Activated CD4-positive, alpha-beta T cell treated with anti-CD3 and anti-CD28 coated beads, Interleukin-2, amount 50 U/mL, for 24 hours (primary cell): ENCODE measurements at regions not wholly inside any gene's neighbourhood (a gene's known extent, or its start where the extent isn't known, plus 50 kb on each side); places are given as distances from the start of the nearest gene placed in this dataset.
"Not testable (repeated sequence)": the region's sequence is repeated elsewhere in the genome, so short reads cannot be mapped to it uniquely, and the experiment has no call there.

Experiments
- DNase-seq, 2 donors: peaks; one replicate each; pipeline ENCODE4 v3.0.0-alpha.2; 2020; ENCODE audit warnings: low read depth in 1 of 2, low spot score in 1 of 2

DNA sequence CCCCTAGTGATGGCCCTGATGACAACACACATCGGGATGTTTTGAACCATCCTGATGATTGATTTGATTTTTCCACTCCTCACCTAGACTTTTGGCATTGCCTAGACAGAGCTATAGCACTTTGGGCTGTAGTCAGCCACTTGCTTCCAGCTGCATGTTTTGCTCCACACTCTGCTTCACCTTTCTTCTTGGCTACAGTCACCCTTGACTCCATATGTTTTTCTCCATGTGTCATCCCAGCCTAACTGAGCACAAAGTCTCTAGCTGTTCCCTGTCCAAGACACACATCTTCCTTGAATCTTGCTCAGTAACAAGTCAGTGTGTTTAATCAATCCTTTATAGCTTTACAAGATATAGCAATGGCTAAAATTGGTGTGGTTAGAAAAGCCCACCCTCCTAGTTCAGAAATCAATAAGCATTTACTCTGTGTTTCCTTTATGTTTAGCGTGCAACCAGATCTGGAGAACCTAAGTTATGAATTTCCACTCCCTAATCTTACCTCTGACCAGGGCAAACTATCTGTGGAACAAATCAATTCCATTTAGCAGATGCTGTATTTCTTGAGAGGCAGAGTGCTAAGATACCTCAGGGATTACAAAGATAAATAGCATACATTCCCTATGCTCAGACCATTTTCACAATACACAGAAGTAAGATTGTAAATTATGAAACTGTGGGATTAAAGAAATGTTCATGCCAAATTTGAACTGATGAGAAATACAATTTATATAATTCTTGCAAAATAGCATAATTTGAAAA, 98.4 kb upstream of the LYPLAL1 start:
- no peak for DNase-seq

DNA sequence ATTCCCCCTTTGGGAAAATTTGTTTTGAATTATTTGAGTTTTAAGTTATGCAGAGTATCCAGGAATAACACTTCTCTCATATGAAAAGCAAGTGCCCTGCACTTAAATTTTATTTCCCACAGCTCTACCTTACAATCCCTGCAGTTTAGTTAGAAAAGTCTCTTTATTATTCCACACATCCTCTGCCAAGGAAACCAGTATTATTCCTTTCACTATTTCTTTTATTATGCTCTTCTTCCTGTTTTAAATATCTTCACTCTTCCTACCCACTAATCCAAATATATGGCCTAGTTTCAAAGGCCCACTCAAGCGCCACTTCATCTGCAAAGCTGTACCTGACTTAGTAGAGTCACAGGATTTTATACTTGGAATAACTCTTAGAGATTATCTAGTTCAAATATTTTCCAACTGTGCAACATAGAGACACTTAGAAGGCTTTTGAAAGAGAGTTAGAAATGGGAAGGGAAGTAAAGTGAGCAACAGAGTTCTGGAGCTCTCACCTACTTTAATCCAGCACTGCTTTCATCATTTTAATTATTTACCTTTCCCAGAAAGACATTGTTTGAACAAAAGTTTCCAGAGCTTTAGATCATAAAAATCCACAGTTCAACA, 97.2 kb upstream of the LYPLAL1 start:
- DNase-seq = no peak

DNA sequence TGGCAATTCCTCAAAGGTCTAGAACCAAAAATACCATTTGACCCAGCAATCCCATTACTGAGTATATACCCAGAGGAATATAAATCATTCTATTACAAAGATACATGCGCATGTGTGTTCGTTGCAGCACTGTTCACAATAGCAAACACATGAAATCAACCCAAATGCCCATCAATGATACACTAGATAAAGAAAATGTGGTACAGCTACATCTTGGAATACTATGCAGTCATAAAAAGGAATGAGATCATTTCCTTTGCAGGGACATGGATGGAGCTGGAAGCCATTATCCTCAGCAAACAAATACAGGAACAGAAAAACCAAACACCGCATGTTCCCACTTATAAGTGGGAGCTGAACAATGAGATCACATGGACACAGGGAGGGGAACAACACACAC, 95.9 kb upstream of the LYPLAL1 start:
- not testable (repeated sequence) for DNase-seq

DNA sequence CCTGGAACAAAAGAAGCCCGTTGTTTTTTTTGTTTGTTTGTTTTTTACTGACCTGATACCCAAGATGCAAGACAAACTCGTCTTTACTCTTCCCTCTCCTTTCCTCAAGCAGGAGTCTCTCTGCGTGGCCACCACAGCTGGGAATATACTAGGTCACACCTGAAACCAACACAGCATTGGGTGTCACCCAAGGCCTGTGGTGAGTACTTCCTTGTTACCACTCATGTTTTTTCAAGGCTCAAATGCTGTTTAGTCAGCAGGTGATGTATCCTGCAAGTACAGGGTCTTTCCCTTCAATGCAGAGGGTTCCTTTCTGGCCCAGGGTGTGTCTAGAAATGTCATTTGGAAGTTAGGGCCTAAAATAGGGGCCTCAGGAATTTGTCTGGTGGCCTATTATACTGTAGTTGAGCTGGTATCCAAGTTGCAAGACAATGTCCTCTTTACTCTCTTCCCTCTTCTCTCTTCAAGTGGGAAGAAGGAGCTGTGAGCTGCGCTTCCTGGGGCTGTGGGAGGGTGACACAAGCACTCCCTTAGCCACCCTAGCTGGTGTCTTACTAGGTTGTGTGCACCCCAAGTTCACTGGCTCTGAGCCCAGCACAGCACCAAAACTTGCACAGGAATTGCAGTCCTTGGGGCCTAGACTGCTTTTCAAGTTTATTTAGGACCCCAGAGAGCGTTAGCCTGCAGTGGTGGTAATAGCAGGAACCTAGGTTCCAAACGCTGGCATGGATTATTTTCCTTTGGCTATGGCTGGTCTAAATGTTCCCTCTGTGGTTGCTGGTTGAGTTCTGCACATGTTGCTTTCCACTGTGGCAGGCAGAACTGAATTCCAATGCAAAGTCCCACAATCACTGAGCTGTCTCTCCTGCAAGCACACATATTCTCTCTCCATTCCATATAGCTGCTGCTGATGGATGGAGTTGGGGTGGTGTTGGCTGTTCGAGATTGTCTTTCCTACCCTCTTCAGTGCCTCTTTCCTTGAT, 91.4 kb upstream of the LYPLAL1 start:
- no peak for DNase-seq

DNA sequence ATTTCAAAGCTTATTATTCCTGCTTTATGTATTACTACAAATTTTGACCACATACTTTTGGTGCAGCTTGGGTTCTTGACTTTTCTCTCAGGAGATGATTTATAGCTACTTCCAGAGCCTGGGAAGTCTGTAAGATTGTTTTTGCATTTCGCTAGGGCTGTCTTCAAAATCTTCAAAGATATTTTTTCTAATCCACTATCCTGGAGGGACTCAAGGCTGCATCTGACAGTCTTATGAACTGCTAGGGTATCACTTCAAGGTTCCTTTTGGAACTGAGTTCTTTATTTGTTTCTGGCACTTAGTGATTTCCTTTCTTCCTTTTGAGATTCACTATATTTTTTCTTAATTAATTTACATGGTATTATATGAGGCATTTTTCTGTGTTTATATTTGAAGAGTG, 90.0 kb upstream of the LYPLAL1 start:
- no peak for DNase-seq

DNA sequence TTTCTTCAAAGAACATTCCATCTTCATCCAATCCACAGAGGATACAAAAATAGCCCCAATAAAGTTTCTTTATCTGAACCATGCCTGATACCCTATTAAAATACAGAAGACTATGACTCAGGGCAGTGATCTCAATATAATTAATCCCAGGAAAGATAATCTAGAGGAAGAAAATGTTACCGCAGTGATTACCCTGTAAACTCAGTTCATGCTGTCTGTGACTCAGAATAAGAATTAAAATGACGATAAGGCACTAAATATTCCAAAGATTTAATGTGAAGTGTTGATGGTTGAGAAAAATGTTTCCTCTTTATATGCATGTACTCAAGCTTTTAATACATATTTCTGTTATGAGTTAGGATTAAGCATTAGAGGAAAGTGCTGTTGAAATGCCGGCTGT, 88.6 kb upstream of the LYPLAL1 start:
- no peak for DNase-seq

DNA sequence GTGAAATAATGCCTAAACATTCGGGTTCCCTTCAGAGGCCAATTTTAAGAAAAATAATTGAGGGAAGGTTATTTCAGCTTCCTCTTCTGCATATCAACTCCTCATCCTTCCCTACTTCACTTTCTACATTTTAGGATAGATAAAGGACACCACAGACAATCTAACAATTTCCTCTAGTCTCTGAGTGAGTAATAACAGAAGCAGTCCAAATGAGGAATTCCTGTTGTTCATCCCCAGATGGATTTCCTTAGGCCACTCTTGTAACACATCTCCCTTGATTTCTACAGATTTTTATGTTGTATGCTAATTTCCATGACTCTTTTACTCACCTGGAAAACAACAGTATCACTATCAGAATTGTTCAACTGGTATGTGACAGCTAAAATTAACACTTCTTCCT, 87.7 kb upstream of the LYPLAL1 start:
- no peak for DNase-seq

DNA sequence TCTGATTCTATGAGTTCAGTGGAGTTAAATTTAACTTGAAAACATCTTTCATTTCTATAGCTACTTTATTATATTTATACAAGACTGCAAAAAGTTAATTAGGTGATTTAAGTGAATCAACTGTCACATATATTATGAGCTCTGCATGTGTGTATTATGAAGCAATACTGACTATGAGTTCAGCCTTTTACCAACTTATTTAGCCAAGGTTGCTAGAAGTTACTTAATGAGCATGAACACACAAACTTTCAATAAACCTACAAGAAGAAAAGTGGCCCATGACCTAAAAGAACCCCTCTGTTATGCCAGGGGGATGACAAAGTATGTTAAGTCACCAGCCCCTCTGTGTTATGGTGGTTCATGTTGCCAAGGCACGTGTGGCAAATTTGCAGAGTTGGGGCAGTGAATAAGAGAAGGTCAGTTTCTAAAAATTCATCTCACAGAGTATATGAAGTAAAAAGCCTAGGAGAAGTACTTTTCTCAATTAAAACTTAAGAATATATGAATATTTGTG, 86.7 kb upstream of the LYPLAL1 start:
- no peak for DNase-seq

DNA sequence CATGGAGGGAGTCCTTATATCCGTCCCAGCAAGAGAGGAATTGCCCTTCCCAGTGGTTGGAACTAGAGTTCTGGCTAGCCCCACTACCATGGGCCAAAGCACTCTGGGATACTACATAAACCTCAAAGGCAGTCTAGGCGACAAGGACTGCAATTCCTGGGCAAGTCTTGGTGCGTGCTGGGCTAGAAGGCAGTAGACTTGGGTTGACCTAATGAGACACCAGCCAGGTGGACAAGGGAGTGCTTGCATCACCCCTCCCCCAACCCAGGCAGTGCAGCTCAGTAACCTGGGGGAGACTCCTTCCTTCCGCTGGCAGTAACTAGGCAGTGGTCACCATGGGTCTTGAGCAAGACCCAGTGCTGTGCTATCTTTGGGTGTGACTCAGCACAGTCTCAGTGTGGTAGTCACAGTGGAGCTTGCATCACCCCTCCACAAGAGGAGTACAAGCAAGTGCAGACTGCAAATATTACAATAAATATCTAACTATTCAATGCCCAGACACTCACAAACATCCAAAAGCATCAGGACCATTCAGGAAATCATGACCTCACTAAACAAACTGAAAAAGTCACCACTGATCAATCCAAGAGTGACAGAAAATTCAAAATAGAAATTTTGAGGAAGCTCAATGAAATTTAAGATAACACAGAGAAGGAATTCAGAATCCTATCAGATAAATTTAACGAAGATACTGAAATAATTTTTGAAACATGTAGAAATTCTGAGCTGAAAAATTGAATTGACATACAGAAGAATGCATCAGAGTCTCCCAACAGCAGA, 84.7 kb upstream of the LYPLAL1 start:
- DNase-seq = no peak

DNA sequence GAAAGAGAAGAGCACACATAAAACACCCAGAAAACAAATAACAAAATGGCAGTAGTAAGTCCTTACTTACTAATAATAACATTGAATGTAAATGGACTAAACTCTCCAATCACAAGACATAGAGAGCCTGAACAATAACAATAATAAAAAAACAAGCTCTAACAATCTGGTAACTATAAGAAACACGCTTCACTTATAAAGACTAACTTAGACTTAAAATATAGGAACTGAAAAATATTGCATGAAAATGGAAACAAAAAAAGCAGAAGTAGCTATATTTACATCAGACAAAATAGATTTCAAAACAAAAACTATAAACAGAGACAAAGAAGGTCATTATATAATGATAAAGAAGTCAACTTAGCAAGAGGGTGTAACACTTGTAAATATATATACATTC, 83.1 kb upstream of the LYPLAL1 start:
- no peak for DNase-seq

DNA sequence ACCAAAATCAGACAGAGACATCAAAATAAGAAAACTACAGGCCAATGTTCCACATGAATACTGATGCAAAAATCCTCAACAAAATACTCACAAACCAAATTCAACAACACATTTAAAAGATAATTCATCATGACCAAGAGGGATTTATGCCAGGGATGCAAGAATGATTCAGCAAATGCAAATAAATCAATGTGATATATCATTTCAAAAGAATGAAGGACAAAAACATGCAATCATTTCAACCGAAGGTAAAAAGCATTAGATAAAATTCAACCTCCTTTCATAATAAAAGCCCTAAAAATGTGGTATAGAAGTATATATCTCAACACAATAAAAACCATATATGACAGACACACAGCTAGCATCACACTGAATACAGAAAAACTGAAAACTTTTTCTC, 81.5 kb upstream of the LYPLAL1 start:
- DNase-seq = no peak

DNA sequence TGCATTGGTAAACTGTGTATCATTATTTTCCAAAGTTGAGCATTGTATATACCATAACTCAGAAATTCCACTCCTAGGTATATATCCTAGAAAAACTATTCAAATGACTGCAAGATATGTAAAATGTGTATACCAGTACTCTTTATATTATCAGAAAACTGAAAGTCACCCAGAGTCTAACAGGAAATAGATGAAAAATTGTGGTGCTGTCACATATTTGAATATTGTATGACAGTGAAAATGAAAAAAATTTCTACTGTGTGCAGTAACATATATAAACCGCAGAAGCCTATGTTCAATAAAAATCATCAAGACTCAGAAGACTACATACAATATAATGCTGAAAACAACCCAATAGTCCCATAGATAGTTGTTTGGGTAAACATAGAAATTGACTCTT, 74.4 kb upstream of the LYPLAL1 start:
- no peak for DNase-seq

DNA sequence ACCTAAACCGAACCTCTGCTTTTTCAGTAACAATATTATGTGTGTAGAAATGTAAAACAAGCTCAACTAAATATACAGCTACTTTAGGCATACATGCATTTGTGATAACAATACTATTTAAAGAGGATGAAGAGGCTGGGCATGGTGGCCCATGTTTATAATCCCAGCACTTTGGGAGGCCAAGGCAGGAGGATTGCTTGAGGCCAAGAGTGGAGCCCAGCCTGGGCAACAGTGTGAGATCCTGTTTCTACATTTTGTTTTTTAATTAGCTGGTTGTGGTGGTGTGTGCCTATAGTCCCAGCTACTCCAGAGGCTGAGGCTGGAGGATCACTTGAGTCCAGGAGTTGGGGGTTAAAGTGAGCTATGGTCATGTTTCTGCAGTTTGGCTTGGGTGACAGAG, 73.6 kb upstream of the LYPLAL1 start:
- DNase-seq = no peak

DNA sequence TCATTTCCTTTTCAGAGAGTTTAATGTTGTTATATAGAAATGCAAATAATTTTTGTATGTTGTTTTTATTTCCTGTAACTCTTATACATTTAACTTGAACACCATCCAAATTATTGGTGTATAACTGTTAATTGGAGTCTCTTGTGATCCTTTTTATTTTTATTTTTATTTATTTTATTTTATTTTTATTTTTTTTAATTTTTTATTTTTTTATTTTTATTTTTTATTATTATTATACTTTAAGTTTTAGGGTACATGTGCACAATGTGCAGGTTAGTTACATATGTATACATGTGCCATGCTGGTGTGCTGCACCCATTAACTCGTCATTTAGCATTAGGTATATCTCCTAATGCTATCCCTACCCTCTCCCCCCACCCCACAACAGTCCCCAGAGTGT, 71.2 kb upstream of the LYPLAL1 start:
- DNase-seq = not testable (repeated sequence)

DNA sequence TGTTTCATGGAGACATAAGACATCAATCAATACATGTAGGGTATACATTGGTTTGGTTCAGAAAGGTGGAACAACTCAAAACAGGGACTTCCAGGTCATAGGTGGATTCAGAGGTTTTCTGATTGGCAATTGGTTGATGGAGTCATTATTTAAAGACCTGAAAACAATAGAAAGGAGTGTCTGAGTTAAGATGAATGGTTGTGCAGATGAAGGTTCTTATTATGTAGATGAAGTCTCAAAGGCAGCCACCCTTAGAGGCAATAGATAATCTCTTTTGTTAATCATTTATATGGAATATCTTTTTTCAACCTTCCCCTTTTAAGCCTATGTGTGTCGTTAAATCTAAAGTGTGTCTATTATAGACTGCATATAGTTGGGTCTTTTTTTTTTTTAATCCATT, 67.8 kb upstream of the LYPLAL1 start:
- DNase-seq = no peak

DNA sequence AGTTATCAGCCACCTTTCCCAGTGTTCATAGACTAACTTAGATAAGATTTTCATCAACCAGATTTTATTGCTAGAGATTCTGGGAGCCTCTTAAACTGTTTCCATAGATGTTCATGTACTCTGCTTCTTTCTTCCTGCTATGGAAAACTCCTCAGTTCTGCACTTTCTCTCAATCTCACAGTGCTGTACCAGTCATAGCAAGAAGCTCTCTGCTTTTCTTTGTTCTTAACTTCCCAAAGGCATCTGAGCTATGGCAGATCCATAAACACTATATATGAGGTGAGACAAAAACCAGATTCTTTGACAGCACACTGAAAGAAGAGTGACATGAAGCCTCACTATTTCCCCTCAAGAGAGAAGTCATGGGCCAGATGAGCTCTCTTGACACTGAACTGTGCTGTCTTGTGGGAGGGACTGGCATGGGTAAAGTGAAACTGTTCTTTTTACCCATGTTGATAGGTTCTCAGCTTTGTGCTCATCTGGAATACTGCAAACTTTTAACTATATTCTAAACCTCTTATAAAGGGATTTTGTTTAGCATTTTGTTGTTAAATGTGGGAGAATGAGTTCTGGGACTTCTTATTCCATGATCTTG, 64.2 kb upstream of the LYPLAL1 start:
- DNase-seq = no peak

DNA sequence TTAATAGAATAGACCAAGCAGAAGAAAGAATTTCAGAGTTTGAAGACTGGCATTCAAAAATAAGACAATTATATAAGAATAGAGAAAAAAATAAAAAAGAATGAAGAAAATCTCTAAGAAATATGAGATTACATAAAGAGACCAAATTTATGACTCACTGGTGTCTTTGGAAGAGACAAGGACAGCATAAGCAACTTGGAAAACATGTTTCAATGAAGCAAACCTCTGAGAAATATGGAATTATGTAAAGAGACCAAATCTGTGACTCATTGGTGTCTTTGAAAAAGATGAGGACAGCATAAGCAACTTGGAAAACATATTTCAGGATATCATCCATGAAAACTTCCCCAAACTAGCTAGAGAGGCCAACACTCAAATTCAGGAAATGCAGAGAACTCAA, 60.4 kb upstream of the LYPLAL1 start:
- no peak for DNase-seq

DNA sequence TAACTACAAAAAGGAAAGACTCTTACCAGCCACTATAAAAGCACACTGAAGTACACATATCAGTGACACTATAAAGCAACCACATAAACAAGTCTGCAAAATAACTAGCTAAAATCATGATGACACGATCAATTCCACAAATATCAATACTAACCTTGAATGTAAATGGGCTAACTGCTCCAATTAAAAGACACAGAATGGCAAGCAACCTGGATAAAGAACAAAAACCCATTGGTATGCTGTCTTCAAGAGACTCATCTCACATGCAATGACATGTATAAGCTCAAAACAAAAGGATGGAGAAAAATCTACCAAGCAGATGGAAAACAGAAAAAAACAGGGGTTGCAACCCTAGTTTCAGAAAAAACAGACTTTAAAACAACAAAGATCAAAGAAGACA, 59.7 kb upstream of the LYPLAL1 start:
- DNase-seq = no peak

DNA sequence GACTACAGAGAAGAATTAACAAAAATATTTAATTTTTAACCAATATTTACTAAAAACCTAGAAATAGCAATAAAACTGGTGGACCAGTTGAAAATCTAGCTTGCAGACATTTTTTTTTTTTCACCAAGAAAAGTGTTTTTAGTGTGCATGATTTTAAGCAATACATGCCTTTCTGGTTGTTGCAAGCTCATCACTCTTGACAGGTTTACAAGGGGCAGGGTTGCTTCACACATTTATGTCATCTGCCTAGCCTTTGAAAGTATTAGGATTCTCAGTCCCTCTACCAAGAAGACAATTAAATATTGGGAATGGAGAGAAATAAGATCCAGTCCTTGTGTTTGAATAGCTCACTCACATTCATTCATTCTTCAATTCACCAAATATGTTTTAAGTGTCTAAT, 53.8 kb upstream of the LYPLAL1 start:
- DNase-seq = no peak
